SK-N-SH treated with all-trans-retinoic acid at 6 μM for 48 hours (cell line): ENCODE measurements at regions not wholly inside any gene's neighbourhood (a gene's known extent, or its start where the extent isn't known, plus 50 kb on each side); places are given as distances from the start of the nearest gene placed in this dataset.

Experiments used
- BACH2 ChIP-seq: fragments of 250-450 bp; sonication (Bioruptor Pico); IDR thresholded peaks from 2 replicates; pipeline ENCODE4 v1.9.0; 2021; ENCODE audit warnings: mild to moderate bottlenecking, borderline replicate concordance
- GLIS3 ChIP-seq: fragments of 250-450 bp; sonication (Bioruptor Pico); IDR thresholded peaks from 2 replicates; pipeline ENCODE4 v1.5.0; 2020; ENCODE audit warnings: mild to moderate bottlenecking, moderate library complexity
- ISL1 ChIP-seq: fragments of 250-450 bp; sonication (Bioruptor Pico); IDR thresholded peaks from 2 replicates; pipeline ENCODE4 v2.1.2; 2022; ENCODE audit warnings: mild to moderate bottlenecking, moderate library complexity
- PPARA ChIP-seq: fragments of 250-450 bp; sonication (Bioruptor Pico); IDR thresholded peaks from 2 replicates; pipeline ENCODE4 v1.5.0; 2020; ENCODE audit warnings: mild to moderate bottlenecking, borderline replicate concordance
- TCF4 ChIP-seq: fragments of 250-450 bp; sonication (Bioruptor Pico); IDR thresholded peaks from 2 replicates; pipeline ENCODE4 v1.8.0; 2021; ENCODE audit warnings: mild to moderate bottlenecking, moderate library complexity, borderline replicate concordance
- ZC3H10 ChIP-seq: fragments of 250-450 bp; sonication (Bioruptor Pico); IDR thresholded peaks from 2 replicates; pipeline ENCODE4 v1.5.1; 2021; ENCODE audit warnings: mild to moderate bottlenecking, moderate library complexity
- ZFP30 ChIP-seq: fragments of 450-650 bp; formaldehyde crosslinking; IDR thresholded peaks from 2 replicates; pipeline ENCODE4 v1.5.0; 2022; ENCODE audit warnings: mild to moderate bottlenecking, moderate library complexity
- ZNF70 ChIP-seq: fragments of 450-650 bp; formaldehyde crosslinking; IDR thresholded peaks from 2 replicates; pipeline ENCODE4 v1.5.0; 2020; ENCODE audit warnings: mild to moderate bottlenecking, moderate library complexity
- TF ChIP-seq, protein P1 (sequence below): fragments of 250-450 bp; sonication (Bioruptor Pico); IDR thresholded peaks from 2 replicates; pipeline ENCODE4 v1.5.1; 2020; ENCODE audit warnings: low read depth, mild to moderate bottlenecking, moderate library complexity
- TF ChIP-seq, protein P2 (sequence below): fragments of 250-450 bp; sonication (Bioruptor Pico); IDR thresholded peaks from 2 replicates; pipeline ENCODE4 v1.8.0; 2020; ENCODE audit warnings: mild to moderate bottlenecking, moderate library complexity, borderline replicate concordance
- TF ChIP-seq, protein P3 (sequence below): fragments of 250-450 bp; sonication (Bioruptor Pico); IDR thresholded peaks from 2 replicates; pipeline ENCODE4 v1.5.1; 2021; ENCODE audit warnings: mild to moderate bottlenecking, moderate library complexity

DNA sequence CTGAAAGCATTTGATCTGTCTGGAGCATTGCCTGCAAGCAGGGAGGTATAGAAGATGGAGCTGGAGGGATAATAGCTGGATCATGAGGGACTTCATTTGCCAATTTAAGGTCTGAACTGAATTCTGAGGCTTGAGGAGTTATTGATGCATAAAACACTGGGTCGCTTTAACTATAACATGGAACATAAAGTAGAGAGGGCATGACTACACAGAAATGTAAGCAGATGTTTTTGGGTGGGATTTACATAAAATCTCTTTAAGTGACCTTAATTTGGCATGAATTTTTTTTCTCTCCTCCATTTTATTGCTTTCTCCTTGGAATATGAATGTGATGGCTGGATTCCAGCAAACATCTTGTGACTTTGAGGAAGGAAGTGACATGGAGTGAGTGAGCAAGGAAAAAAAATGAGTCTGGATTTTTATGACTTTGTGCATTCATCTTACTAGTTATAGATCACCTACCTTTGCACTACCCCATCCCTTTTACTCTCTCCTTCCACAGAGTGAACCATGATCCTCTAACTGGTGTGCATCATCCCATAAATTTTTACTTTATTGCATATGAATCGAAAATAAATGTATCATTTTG lies 356.0 kb downstream of the DUSP6 start:
- TF ChIP-seq, protein P1, sequence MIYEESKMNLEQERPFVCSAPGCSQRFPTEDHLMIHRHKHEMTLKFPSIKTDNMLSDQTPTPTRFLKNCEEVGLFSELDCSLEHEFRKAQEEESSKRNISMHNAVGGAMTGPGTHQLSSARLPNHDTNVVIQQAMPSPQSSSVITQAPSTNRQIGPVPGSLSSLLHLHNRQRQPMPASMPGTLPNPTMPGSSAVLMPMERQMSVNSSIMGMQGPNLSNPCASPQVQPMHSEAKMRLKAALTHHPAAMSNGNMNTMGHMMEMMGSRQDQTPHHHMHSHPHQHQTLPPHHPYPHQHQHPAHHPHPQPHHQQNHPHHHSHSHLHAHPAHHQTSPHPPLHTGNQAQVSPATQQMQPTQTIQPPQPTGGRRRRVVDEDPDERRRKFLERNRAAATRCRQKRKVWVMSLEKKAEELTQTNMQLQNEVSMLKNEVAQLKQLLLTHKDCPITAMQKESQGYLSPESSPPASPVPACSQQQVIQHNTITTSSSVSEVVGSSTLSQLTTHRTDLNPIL = no peak
- no peak for TF ChIP-seq ZC3H10 (CRISPR knock-in tag)
- no peak for TF ChIP-seq GLIS3 (CRISPR knock-in tag)
- TF ChIP-seq, protein P2, sequence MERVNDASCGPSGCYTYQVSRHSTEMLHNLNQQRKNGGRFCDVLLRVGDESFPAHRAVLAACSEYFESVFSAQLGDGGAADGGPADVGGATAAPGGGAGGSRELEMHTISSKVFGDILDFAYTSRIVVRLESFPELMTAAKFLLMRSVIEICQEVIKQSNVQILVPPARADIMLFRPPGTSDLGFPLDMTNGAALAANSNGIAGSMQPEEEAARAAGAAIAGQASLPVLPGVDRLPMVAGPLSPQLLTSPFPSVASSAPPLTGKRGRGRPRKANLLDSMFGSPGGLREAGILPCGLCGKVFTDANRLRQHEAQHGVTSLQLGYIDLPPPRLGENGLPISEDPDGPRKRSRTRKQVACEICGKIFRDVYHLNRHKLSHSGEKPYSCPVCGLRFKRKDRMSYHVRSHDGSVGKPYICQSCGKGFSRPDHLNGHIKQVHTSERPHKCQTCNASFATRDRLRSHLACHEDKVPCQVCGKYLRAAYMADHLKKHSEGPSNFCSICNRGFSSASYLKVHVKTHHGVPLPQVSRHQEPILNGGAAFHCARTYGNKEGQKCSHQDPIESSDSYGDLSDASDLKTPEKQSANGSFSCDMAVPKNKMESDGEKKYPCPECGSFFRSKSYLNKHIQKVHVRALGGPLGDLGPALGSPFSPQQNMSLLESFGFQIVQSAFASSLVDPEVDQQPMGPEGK = no peak
- TF ChIP-seq ZNF70 = no peak
- no peak for TF ChIP-seq ZFP30 (CRISPR knock-in tag)
- TF ChIP-seq ISL1 = no peak
- TF ChIP-seq TCF4 (CRISPR knock-in tag) = no peak
- TF ChIP-seq BACH2 (CRISPR knock-in tag) = no peak
- TF ChIP-seq PPARA (CRISPR knock-in tag) = no peak
- TF ChIP-seq, protein P3, sequence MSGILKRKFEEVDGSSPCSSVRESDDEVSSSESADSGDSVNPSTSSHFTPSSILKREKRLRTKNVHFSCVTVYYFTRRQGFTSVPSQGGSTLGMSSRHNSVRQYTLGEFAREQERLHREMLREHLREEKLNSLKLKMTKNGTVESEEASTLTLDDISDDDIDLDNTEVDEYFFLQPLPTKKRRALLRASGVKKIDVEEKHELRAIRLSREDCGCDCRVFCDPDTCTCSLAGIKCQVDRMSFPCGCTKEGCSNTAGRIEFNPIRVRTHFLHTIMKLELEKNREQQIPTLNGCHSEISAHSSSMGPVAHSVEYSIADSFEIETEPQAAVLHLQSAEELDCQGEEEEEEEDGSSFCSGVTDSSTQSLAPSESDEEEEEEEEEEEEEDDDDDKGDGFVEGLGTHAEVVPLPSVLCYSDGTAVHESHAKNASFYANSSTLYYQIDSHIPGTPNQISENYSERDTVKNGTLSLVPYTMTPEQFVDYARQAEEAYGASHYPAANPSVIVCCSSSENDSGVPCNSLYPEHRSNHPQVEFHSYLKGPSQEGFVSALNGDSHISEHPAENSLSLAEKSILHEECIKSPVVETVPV (CRISPR knock-in tag) = no peak
